ENCODE measurements at regions not wholly inside any gene's neighbourhood (a gene's known extent, or its start where the extent isn't known, plus 50 kb on each side); places are given as distances from the start of the nearest gene placed in this dataset.

DNA sequence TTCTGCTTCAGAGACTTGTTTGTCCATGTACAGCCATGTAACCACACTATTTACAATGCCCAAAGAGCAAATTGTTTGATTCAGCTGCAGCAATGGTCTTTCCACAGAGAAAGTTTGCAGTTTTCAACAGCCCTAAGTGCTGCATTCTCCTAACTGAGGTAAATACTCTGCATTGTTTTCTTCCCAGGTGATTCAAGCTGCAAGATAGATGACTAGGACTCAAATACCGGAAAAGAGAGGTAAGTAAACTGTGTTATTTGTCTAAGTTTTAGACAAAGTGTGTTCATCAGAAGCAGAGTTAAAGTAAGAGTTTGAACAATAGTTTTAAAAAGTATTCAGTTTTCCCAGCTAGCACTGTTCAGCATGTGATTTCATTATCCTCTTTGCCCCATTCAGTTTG, 1046.7 kb upstream of the C9orf72 start (continued):
- TF ChIP-seq SUZ12 (IDR thresholded peaks at IDR 0.05; ENCODE audit: low read length): no peak
- TF ChIP-seq, protein P1, sequence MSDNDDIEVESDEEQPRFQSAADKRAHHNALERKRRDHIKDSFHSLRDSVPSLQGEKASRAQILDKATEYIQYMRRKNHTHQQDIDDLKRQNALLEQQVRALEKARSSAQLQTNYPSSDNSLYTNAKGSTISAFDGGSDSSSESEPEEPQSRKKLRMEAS (IDR thresholded peaks at IDR 0.05): no peak
- TF ChIP-seq PHF8 (conservative IDR thresholded peaks at IDR 0.05; ENCODE audit: low read depth, low read length): no peak
- TF ChIP-seq POU5F1 (IDR thresholded peaks at IDR 0.05; ENCODE audit: low read depth, low read length): no peak
- no peak for TF ChIP-seq CHD1 (IDR thresholded peaks at IDR 0.05; ENCODE audit: low read depth, low read length)
- TF ChIP-seq GABPA (IDR thresholded peaks at IDR 0.05; ENCODE audit: borderline replicate concordance, insufficient read depth, low read length): no peak
- no peak for TF ChIP-seq ASH2L (IDR thresholded peaks at IDR 0.05; ENCODE audit: low read length)
